GM23338 (cell line): ENCODE measurements at regions not wholly inside any gene's neighbourhood (a gene's known extent, or its start where the extent isn't known, plus 50 kb on each side); places are given as distances from the start of the nearest gene placed in this dataset.

Experiments
- ATAC-seq: fragments of 200-7000 bp; cut with Tn5 transposase; 3 replicates; pipeline ENCODE4 v1.9.1; 2020
- DNase-seq: peaks from one replicate; pipeline ENCODE4 v3.0.0-alpha.2; 2015; ENCODE audit warnings: low spot score
- H2AFZ ChIP-seq: fragments of 200-600 bp; sonication (generic); 2 replicates; pipeline ENCODE4 v1.8.0; 2016; ENCODE audit warnings: antibody characterized with exemption, mild to moderate bottlenecking, moderate library complexity
- H3F3A ChIP-seq: fragments of 200-600 bp; sonication (generic); replicated peaks from 2 replicates; pipeline ENCODE4 v1.8.0; 2017; ENCODE audit warnings: antibody characterized with exemption, mixed run types, low read depth
- H3K27ac ChIP-seq: fragments of 200-600 bp; sonication (generic); 2 replicates; pipeline ENCODE4 v1.6.1; 2016; ENCODE audit warnings: low read depth
- H3K27me3 ChIP-seq: fragments of 200-600 bp; sonication (generic); 2 replicates; pipeline ENCODE4 v1.8.0; 2016; ENCODE audit warnings: mild to moderate bottlenecking, mixed run types, moderate library complexity; ENCODE audit not compliant: insufficient read depth
- H3K36me3 ChIP-seq: fragments of 200-600 bp; sonication (generic); 2 replicates; pipeline ENCODE4 v1.8.0; 2016; ENCODE audit warnings: mild to moderate bottlenecking; ENCODE audit not compliant: insufficient read depth
- H3K4me1 ChIP-seq: fragments of 200-600 bp; sonication (generic); 2 replicates; pipeline ENCODE4 v1.8.0; 2016; ENCODE audit warnings: mild to moderate bottlenecking, moderate library complexity; ENCODE audit not compliant: insufficient read depth
- H3K4me2 ChIP-seq: fragments of 200-600 bp; sonication (generic); 2 replicates; pipeline ENCODE4 v1.7.1; 2017; ENCODE audit warnings: mixed run types
- H3K4me3 ChIP-seq: fragments of 200-600 bp; sonication (generic); 2 replicates; pipeline ENCODE4 v1.6.1; 2016; ENCODE audit warnings: mixed run types
- H3K79me2 ChIP-seq: fragments of 200-600 bp; sonication (generic); replicated peaks from 2 replicates; pipeline ENCODE4 v1.8.0; 2017; ENCODE audit warnings: mild to moderate bottlenecking; ENCODE audit not compliant: insufficient read depth
- H3K9me2 ChIP-seq: fragments of 200-600 bp; sonication (generic); 2 replicates; pipeline ENCODE4 v1.8.0; 2017; ENCODE audit not compliant: insufficient read depth
- H4K20me1 ChIP-seq: fragments of 200-600 bp; sonication (generic); replicated peaks from 2 replicates; pipeline ENCODE4 v1.8.0; 2017; ENCODE audit warnings: mild to moderate bottlenecking; ENCODE audit not compliant: insufficient read depth
- H3K27ac Mint-ChIP-seq: 2 replicates; pipeline ENCODE4 v1.8.0; 2020; ENCODE audit warnings: inconsistent platforms, mild to moderate bottlenecking, moderate library complexity, mixed read lengths
- H3K27me3 Mint-ChIP-seq: 3 replicates; pipeline ENCODE4 v1.8.0; 2022; ENCODE audit warnings: low read depth, mild to moderate bottlenecking, moderate library complexity, mixed read lengths, inconsistent platforms; ENCODE audit not compliant: insufficient read depth, poor library complexity
- H3K36me3 Mint-ChIP-seq: 3 replicates; pipeline ENCODE4 v1.8.0; 2021; ENCODE audit warnings: low read depth, mild to moderate bottlenecking, inconsistent platforms, moderate library complexity, mixed read lengths
- H3K4me1 Mint-ChIP-seq: 3 replicates; pipeline ENCODE4 v1.8.0; 2020; ENCODE audit warnings: mild to moderate bottlenecking, inconsistent platforms, mixed read lengths
- H3K4me3 Mint-ChIP-seq: 3 replicates; pipeline ENCODE4 v1.8.0; 2021; ENCODE audit warnings: moderate library complexity, mild to moderate bottlenecking, inconsistent platforms, mixed read lengths
- H3K9me3 Mint-ChIP-seq: 3 replicates; pipeline ENCODE4 v1.8.0; 2020; ENCODE audit warnings: moderate library complexity, mild to moderate bottlenecking, inconsistent platforms, mixed read lengths
- CREB1 ChIP-seq: fragments of 250-450 bp; sonication (Bioruptor Pico); IDR thresholded peaks from 2 replicates; pipeline ENCODE4 v1.5.0; 2020; ENCODE audit warnings: low read depth, mild to moderate bottlenecking, moderate library complexity
- CTCF ChIP-seq, 2 experiments: fragments of 200-600 bp in 1 of 2; sonication (generic) in 1 of 2; conservative IDR thresholded peaks; 2 replicates each; pipeline versions ENCODE4 v1.5.1 to v1.6.1; 2016 to 2017; ENCODE audit warnings: antibody characterized with exemption in 2 of 2, low read depth in 2 of 2, mild to moderate bottlenecking in 2 of 2, moderate library complexity in 1 of 2
- ETS1 ChIP-seq: IDR thresholded peaks from 2 replicates; pipeline ENCODE4 v1.6.1; 2016; ENCODE audit warnings: antibody characterized with exemption
- EZH2 ChIP-seq: fragments of 200-600 bp; sonication (generic); IDR thresholded peaks from one replicate; pipeline ENCODE4 v1.8.0; 2017; ENCODE audit warnings: antibody characterized with exemption, mild to moderate bottlenecking, low read depth; ENCODE audit not compliant: unreplicated experiment
- EZH2phosphoT487 ChIP-seq: fragments of 200-600 bp; sonication (generic); IDR thresholded peaks from one replicate; pipeline ENCODE4 v1.8.1; 2018; ENCODE audit warnings: antibody characterized with exemption; ENCODE audit not compliant: unreplicated experiment
- JUNB ChIP-seq: IDR thresholded peaks from one replicate; pipeline ENCODE4 v1.6.1; 2016; ENCODE audit warnings: antibody characterized with exemption; ENCODE audit not compliant: unreplicated experiment
- NANOG ChIP-seq: IDR thresholded peaks from 2 replicates; pipeline ENCODE4 v1.6.1; 2016; ENCODE audit warnings: antibody characterized with exemption, borderline replicate concordance
- POLR2AphosphoS5 ChIP-seq: IDR thresholded peaks from 2 replicates; pipeline ENCODE4 v1.6.1; 2016; ENCODE audit warnings: antibody characterized with exemption, low read depth
- REST ChIP-seq: IDR thresholded peaks from one replicate; pipeline ENCODE4 v1.6.1; 2018; ENCODE audit warnings: antibody characterized with exemption; ENCODE audit not compliant: unreplicated experiment
- STAT1 ChIP-seq: IDR thresholded peaks from one replicate; pipeline ENCODE4 v1.6.1; 2016; ENCODE audit warnings: antibody characterized with exemption; ENCODE audit not compliant: unreplicated experiment
- ZNF114 ChIP-seq: fragments of 250-450 bp; sonication (Bioruptor Pico); IDR thresholded peaks from 2 replicates; pipeline ENCODE4 v1.5.0; 2020; ENCODE audit warnings: mild to moderate bottlenecking, moderate library complexity
- ZNF331 ChIP-seq: fragments of 250-450 bp; sonication (Bioruptor Pico); IDR thresholded peaks from 2 replicates; pipeline ENCODE4 v1.5.0; 2020; ENCODE audit warnings: low read depth, mild to moderate bottlenecking, moderate library complexity
- ZNF462 ChIP-seq: fragments of 250-450 bp; sonication (Bioruptor Pico); IDR thresholded peaks from 2 replicates; pipeline ENCODE4 v1.5.0; 2020; ENCODE audit warnings: mild to moderate bottlenecking, moderate library complexity

- H3K9me3 Mint-ChIP-seq = no peaks in the 10 kb centered on the region
- Histone ChIP-seq H3K4me1 (no peaks in the 10 kb centered on the region), H3K4me2 (no peak overlapping the region), H3F3A (no peaks in the 10 kb centered on the region), H3K4me3 (no peak overlapping the region), H3K9me2 (peaks cover 8% of the 10 kb centered on the region; the same call in 1 of the 2 replicates), H3K79me2 (no peaks in the 10 kb centered on the region), H2AFZ (no peak overlapping the region), H3K36me3 (no peaks in the 10 kb centered on the region), H3K27me3 (no peaks in the 10 kb centered on the region), H3K27ac (no peak overlapping the region), H4K20me1 (no peaks in the 10 kb centered on the region)
- H3K4me1 Mint-ChIP-seq = no peaks in the 10 kb centered on the region
- no peaks in the 10 kb centered on the region for H3K36me3 Mint-ChIP-seq
- ATAC-seq = no peak
- DNase-seq = no peak
- no peak overlapping the region for H3K27ac Mint-ChIP-seq
- no peak overlapping the region for H3K4me3 Mint-ChIP-seq
- TF ChIP-seq CREB1 (CRISPR knock-in tag) (no peak), ETS1 (no peak), ZNF462 (no peak), EZH2 (no peak), ZNF114 (CRISPR knock-in tag) (no peak), EZH2phosphoT487 (no peak), REST (no peak), STAT1 (no peak), NANOG (no peak), POLR2AphosphoS5 (no peak), JUNB (no peak), ZNF331 (CRISPR knock-in tag) (no peak), CTCF (conservative IDR thresholded peaks at IDR 0.05; ENCODE audit: low read depth in 2 of 2) (no peak)
- H3K27me3 Mint-ChIP-seq = peaks cover 3% of the 10 kb centered on the region
Measured at GRCh38 chr7:91342346-91342745, 78.1 kb downstream of the FZD1 start.
